ENCODE measurements at regions not wholly inside any gene's neighbourhood (a gene's known extent, or its start where the extent isn't known, plus 50 kb on each side); places are given as distances from the start of the nearest gene placed in this dataset.

DNA sequence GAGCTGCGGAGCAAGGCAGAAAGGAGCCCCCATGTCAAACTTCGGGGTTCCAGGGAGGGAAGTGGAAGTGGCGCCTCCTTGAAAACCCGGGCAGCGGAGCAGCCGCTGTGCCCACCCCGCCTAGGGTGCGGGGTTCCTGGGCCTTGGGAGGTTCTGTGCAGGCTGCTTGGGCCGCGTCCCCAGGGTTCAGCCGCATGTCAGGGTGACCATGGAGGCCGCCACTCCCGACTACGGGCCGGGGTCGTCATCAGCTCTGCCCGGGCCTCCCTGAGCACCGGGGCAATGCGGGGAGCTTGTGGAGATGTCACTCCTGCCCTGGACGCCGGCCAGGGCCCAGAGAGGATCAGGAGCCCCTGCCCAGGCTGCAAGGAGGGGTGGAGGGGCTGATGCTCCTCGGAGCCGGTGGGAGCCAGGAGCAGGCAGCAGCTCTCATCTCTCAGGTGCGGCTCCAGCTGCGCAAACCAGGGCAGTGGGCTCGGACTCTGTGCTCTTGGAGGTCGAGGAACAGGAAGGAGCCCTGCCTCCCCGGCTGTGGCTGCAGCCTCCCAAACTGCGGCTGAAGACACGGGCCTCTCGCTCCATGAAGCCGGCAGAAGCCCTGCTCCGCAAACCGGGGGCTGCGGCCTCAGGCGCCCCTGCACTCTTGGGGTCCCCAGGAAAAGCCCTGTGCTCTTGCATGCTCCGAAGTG lies 1286.5 kb downstream of the TMEM121 start:
- H3K4me1 Mint-ChIP-seq = no peaks in the 10 kb centered on the region
- H3K36me3 Mint-ChIP-seq (ENCODE audit: low read depth) = no peaks in the 10 kb centered on the region
- peaks cover 81% of the 10 kb centered on the region for H3K9me3 Mint-ChIP-seq
- TF ChIP-seq, protein P1, sequence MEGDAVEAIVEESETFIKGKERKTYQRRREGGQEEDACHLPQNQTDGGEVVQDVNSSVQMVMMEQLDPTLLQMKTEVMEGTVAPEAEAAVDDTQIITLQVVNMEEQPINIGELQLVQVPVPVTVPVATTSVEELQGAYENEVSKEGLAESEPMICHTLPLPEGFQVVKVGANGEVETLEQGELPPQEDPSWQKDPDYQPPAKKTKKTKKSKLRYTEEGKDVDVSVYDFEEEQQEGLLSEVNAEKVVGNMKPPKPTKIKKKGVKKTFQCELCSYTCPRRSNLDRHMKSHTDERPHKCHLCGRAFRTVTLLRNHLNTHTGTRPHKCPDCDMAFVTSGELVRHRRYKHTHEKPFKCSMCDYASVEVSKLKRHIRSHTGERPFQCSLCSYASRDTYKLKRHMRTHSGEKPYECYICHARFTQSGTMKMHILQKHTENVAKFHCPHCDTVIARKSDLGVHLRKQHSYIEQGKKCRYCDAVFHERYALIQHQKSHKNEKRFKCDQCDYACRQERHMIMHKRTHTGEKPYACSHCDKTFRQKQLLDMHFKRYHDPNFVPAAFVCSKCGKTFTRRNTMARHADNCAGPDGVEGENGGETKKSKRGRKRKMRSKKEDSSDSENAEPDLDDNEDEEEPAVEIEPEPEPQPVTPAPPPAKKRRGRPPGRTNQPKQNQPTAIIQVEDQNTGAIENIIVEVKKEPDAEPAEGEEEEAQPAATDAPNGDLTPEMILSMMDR (IDR thresholded peaks at IDR 0.05) = no peak
- no peak overlapping the region for H3K27ac Mint-ChIP-seq
- no peak for DNase-seq
- peaks cover 3% of the 10 kb centered on the region for H3K27me3 Mint-ChIP-seq (ENCODE audit: low read depth, poor library complexity)
- no peak overlapping the region for H3K4me3 Mint-ChIP-seq

DNA sequence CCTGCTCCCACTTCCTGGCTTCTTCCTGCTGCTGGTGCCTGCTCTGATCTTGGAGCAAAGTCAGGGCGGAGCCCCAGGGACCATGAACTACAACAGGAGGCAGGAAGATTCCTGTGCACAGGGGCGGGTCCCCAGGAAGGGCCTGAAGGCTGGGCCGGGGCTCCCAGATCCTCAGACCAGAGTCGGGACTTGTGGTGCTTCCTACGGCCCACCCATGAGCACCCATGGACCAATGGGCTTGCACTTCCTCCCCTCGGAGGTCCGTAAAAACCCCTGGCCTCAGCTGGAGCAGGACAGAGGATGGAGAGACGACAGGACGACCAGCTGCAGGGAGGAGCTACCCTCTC lies 1287.1 kb downstream of the TMEM121 start:
- Mint-ChIP-seq H3K27ac (no peak overlapping the region), H3K4me1 (no peaks in the 10 kb centered on the region), H3K36me3 (ENCODE audit: low read depth) (no peaks in the 10 kb centered on the region), H3K4me3 (no peak overlapping the region), H3K9me3 (peaks cover 80% of the 10 kb centered on the region), H3K27me3 (ENCODE audit: low read depth, poor library complexity) (peaks cover 3% of the 10 kb centered on the region)
- TF ChIP-seq, protein P1 (IDR thresholded peaks at IDR 0.05) = no peak
- DNase-seq = no peak

DNA sequence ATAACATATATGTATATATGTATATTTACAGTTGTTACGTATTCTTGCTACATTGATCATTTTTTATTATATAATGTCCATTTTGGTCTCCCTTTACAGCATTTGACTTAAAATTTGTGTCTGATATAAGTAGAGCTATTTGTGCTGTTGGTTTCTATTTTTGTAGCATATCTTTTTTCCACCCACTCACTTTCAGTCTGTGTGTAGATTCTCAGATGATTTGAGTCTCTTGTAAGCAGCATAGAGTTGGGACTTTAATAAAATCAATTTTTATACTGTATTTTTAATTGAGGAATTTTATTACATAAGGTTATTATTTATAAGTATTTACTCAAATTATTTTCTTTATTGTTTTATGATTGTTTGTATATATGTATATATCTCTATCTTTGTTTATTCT lies 1293.7 kb downstream of the TMEM121 start:
- Mint-ChIP-seq H3K9me3 (peaks cover 76% of the 10 kb centered on the region), H3K27ac (no peak overlapping the region), H3K36me3 (ENCODE audit: low read depth) (no peaks in the 10 kb centered on the region), H3K4me3 (no peak overlapping the region), H3K4me1 (no peaks in the 10 kb centered on the region), H3K27me3 (ENCODE audit: low read depth, poor library complexity) (peaks cover 3% of the 10 kb centered on the region)
- TF ChIP-seq, protein P1 (IDR thresholded peaks at IDR 0.05) = no peak
- DNase-seq = no peak

DNA sequence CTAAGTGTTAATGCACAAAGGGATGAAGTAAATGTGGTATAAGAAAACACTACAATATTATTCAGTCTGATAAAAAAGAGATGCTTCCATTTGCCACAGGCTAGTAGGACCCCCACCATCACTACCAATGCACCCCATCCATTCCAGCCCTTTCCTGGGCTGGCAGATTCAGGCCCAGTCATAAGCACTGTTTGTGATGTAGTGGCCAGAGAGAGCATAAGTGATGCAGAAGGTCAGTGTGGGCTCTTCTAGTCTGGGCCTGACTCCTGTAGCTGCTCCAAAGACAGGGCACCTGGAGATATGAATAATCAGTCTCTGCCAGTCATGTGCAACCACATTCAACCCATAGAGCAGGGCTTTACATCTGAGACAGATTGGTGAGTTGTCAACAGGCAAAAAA lies 1294.7 kb downstream of the TMEM121 start:
- Mint-ChIP-seq H3K4me3 (no peak overlapping the region), H3K27ac (no peak overlapping the region), H3K27me3 (ENCODE audit: low read depth, poor library complexity) (peaks cover 3% of the 10 kb centered on the region), H3K4me1 (no peaks in the 10 kb centered on the region), H3K36me3 (ENCODE audit: low read depth) (no peaks in the 10 kb centered on the region), H3K9me3 (peaks cover 75% of the 10 kb centered on the region)
- TF ChIP-seq, protein P1 (IDR thresholded peaks at IDR 0.05) = no peak
- no peak for DNase-seq

DNA sequence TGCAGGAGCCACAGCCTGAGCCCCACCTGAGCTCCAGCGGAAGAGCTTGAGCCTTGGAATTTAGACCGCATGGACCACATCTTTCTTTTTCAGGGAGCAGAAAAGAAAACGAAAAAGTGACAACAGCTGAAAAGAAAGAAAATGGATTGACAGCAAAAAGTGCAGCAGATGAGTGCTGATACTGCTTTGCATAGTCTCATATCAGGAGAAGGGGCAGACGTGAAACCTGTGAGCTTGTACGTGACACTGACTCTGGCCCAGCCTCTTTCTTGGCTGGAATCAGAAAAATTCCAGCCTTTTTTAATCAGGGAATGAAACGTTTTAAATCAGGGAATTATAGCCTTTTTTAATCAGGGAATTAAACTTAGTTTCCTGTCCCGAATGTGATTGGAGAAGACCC lies 1296.5 kb downstream of the TMEM121 start:
- H3K9me3 Mint-ChIP-seq = peaks cover 75% of the 10 kb centered on the region
- TF ChIP-seq, protein P1 (IDR thresholded peaks at IDR 0.05) = no peak
- H3K27ac Mint-ChIP-seq = no peak overlapping the region
- no peaks in the 10 kb centered on the region for H3K36me3 Mint-ChIP-seq (ENCODE audit: low read depth)
- no peak for DNase-seq
- H3K27me3 Mint-ChIP-seq (ENCODE audit: low read depth, poor library complexity) = peaks cover 3% of the 10 kb centered on the region
- H3K4me3 Mint-ChIP-seq = no peak overlapping the region
- no peaks in the 10 kb centered on the region for H3K4me1 Mint-ChIP-seq

DNA sequence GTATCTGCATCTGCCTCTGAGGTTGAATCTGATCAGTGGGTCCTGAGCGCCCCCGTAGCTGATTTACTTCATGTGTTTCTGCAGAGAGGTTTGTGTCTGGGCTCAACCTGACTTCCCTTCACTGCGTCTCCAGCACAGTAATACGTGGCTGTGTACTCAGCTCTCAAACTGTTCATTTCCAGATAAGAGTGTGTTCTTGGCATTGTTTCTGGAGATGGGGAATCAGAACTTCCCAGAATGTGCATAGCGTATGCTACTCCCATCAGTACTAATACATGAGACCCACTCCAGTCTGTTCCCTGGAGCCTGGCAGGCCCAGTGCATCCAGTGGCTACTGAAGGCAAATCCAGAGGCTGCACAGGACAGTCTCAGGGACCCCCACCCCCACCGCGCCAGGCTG lies 1297.2 kb downstream of the TMEM121 start:
- H3K4me1 Mint-ChIP-seq = no peaks in the 10 kb centered on the region
- H3K27ac Mint-ChIP-seq = no peak overlapping the region
- no peak overlapping the region for H3K4me3 Mint-ChIP-seq
- no peaks in the 10 kb centered on the region for H3K36me3 Mint-ChIP-seq (ENCODE audit: low read depth)
- peaks cover 76% of the 10 kb centered on the region for H3K9me3 Mint-ChIP-seq
- peaks cover 5% of the 10 kb centered on the region for H3K27me3 Mint-ChIP-seq (ENCODE audit: low read depth, poor library complexity)
- DNase-seq = no peak
- TF ChIP-seq, protein P1 (IDR thresholded peaks at IDR 0.05) = no peak
